ENCODE measurements at regions not wholly inside any gene's neighbourhood (a gene's known extent, or its start where the extent isn't known, plus 50 kb on each side); places are given as distances from the start of the nearest gene placed in this dataset.
"Not testable (repeated sequence)": the region's sequence is repeated elsewhere in the genome, so short reads cannot be mapped to it uniquely, and the experiment has no call there.

DNA sequence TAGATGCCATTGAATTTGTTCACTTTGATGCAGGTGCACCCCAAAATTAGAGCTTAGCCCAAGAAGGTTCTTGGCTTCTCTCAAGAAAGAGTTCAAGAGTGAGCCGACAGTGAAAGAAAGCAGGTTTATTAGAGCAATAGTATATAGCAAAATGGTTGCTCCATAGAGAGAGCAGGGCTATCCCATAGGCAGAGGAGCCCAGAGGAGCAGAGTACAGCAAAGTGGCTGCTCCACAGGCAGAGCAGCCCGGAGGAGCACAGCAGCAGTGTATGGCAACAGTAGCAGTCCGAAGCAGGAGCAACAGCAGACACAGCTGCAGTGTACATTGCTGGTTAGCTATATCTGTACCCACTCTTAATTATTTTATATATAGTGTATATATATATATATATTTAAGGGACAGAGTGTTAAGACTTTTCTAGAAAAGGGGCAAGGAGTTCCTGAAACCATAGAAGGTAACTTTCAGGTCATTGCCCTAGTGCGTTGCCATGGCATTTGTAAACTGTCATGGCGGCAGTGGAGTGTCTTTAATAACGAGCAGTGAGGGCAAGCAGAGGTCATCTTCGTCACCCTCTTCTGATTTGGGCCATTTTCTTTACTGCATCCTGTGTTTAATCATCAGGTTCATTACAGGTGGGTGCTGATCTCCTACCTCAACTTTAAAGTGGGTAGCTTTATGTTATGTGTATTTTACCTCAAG lies 222.7 kb downstream of the CYB561 start:
- DNase-seq: no peak
- Histone ChIP-seq H3K9me3 (no peaks in the 10 kb centered on the region), H3K4me1 (no peaks in the 10 kb centered on the region), H3K27ac (no peak overlapping the region), H3K27me3 (no peaks in the 10 kb centered on the region), H3K4me3 (no peak overlapping the region), H3K36me3 (no peaks in the 10 kb centered on the region)
- TF ChIP-seq POLR2A (IDR thresholded peaks at IDR 0.05): no peak
- TF ChIP-seq, protein P1, sequence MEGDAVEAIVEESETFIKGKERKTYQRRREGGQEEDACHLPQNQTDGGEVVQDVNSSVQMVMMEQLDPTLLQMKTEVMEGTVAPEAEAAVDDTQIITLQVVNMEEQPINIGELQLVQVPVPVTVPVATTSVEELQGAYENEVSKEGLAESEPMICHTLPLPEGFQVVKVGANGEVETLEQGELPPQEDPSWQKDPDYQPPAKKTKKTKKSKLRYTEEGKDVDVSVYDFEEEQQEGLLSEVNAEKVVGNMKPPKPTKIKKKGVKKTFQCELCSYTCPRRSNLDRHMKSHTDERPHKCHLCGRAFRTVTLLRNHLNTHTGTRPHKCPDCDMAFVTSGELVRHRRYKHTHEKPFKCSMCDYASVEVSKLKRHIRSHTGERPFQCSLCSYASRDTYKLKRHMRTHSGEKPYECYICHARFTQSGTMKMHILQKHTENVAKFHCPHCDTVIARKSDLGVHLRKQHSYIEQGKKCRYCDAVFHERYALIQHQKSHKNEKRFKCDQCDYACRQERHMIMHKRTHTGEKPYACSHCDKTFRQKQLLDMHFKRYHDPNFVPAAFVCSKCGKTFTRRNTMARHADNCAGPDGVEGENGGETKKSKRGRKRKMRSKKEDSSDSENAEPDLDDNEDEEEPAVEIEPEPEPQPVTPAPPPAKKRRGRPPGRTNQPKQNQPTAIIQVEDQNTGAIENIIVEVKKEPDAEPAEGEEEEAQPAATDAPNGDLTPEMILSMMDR (IDR thresholded peaks at IDR 0.05): no peak
- intact Hi-C loops (cut with DNase I; ENCODE audit: low total_unique reads): no loop called here

DNA sequence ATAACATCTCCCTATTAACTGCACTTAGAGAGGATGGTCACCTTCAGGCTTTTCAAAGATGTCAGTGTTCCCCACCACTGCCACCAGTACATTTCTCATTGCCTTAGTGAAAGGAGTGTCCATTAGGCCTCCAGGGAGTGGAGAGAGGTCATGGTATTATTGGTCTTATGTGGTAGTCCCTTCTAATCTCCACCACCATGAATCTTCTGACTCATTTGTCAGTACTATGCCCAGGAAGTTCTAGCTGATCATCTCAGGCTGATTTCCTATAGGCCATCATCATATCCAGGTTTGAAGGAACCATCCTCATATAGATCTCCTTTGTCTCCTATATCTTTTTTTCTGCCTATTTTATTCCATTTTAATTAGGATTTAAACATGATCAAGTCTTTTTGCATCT lies 221.5 kb downstream of the CYB561 start:
- Histone ChIP-seq H3K27ac (no peak overlapping the region), H3K4me1 (no peaks in the 10 kb centered on the region), H3K9me3 (no peaks in the 10 kb centered on the region), H3K27me3 (no peaks in the 10 kb centered on the region), H3K36me3 (no peaks in the 10 kb centered on the region), H3K4me3 (no peak overlapping the region)
- intact Hi-C loops (cut with DNase I; ENCODE audit: low total_unique reads): no loop called here
- TF ChIP-seq, protein P1 (IDR thresholded peaks at IDR 0.05): no peak
- no peak for TF ChIP-seq POLR2A (IDR thresholded peaks at IDR 0.05)
- DNase-seq: no peak

DNA sequence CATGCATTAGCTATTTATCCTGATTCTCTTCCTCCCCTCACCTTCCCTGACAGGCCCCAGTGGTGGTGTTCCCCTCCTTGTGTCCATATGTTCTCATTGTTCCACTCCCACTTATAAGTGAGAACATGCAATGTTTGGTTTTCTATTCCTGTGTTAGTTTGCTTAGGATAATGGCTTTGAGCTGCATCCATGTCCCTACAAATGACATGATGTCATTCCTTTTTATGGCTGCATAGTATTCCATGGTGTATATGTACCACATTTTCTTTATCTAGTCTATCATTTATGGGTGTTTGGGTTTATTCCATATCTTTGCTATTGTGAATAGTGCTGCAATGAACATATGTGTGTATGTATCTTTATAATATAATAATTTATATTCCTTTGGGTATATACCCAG lies 219.4 kb downstream of the CYB561 start:
- H3K4me1 ChIP-seq: not testable (repeated sequence)

DNA sequence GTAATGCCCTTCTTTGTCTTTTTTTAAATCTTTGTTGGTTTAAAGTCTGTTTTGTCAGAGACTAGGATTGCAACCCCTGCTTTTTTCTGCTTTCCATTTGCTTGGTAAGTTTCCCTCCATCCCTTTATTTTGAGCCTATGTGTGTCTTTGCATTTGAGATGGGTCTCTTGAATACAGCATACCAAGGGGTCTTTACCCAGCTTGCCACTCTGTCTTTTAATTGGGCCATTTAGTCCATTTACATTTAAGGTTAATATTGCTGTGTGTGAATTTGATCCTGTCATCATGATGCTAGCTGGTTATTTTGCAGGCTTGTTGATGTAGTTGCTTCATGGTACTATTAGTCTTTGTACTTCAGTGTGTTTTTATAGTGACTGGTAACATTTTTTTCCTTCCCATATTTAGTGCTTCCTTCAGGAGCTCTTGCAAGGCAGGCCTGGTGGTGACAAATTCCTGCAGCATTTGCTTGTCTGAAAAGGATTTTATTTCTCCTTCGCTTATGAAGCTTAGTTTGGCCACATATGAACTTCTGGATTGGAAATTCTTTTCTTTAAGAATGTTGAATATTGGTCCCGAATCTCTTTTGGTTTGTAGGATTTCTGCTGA lies 215.0 kb downstream of the CYB561 start:
- H3K4me1 ChIP-seq; H3K36me3 ChIP-seq; DNase-seq; H3K9me3 ChIP-seq; H3K27me3 ChIP-seq; H3K4me3 ChIP-seq; intact Hi-C loops (cut with DNase I; ENCODE audit: low total_unique reads); H3K27ac ChIP-seq: not testable (repeated sequence)

More for the DNA sequence above, 219.4 kb downstream of the CYB561 start:
- DNase-seq; H3K4me3 ChIP-seq; H3K9me3 ChIP-seq; intact Hi-C loops (cut with DNase I; ENCODE audit: low total_unique reads); H3K36me3 ChIP-seq; H3K27ac ChIP-seq; H3K27me3 ChIP-seq: not testable (repeated sequence)

DNA sequence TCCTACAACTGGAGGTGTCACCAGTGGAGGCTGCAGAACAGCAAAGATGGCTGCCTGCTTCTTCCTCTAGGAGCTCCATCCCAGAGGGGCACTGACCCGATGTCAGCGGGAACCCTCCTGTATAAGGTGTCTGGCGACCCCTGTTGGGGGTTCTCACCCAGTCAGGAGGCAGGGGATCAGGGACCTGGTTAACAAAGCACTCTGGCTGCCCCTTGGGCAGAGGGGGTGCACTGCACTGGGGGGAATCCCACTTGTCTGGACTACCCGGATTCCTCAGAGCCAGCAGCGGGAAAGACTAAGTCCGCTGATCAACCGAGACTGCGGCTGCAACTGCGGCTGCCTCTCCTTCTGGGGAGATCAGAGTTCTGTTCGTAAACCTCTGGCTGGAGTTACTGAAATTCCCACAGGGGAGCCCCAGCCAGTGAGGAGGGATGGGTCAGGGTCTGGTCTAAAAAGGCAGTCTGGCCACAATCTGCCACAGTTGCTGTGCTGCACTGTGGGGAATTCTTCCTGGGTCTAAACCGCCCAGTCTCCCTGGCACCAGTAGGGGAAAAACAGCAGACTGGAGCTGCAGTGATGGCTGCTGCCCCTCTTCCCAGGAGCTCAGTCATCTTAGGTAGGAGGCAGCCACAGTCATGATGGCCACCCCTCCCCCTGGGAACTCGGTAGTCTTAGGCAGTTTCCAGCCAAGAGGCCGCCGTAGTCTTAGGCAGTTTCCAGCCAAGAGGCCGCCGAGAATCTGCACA lies 213.4 kb downstream of the CYB561 start:
- H3K27ac ChIP-seq: no peak overlapping the region

More for the DNA sequence above, 213.4 kb downstream of the CYB561 start:
- TF ChIP-seq POLR2A (IDR thresholded peaks at IDR 0.05): no peak
- TF ChIP-seq, protein P1 (IDR thresholded peaks at IDR 0.05): no peak
- intact Hi-C loops (cut with DNase I; ENCODE audit: low total_unique reads): no loop called here
- Histone ChIP-seq H3K4me3 (no peak overlapping the region), H3K9me3 (peaks cover 0 to 9% of the 10 kb centered on the region in 2 donors), H3K27me3 (no peaks in the 10 kb centered on the region), H3K4me1 (no peaks in the 10 kb centered on the region), H3K36me3 (no peaks in the 10 kb centered on the region)
- no peak for DNase-seq

Data from uterus (tissue), 3 donors.